ENCODE measurements at regions not wholly inside any gene's neighbourhood (a gene's known extent, or its start where the extent isn't known, plus 50 kb on each side); places are given as distances from the start of the nearest gene placed in this dataset.
"Not testable (repeated sequence)": the region's sequence is repeated elsewhere in the genome, so short reads cannot be mapped to it uniquely, and the experiment has no call there.

DNA sequence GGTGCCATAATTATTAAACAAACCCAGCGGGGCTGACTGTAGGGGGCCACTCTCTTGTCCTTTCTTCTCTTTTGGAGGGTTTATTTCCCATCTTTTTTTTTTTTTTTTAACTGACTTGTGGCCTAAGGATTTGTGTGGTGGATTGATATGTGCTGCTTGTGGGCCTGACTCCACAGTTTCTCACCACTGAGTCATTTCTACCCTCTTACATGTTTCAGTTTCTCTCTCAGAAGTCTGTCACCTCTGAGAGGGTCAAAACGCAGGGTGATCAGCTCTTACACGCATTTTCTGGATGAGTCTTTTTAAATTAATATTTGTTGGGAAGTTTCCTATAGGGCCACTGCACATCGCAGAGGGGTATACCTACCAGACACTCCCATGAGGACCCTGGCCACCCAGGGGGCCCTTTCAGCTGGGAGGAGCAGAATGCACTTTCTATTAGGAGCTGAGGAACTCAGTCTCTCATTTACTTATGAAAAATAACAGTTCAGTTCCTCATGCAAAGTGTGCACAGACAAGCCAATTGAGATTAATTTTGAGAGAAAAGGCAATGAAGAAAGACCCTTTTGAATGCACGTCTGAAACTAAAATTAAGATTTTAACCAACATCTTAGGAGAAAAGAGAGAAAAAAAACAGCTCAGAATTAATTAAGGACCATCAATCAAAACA, 407.9 kb downstream of the TECRL start:
- no peak for DNase-seq

DNA sequence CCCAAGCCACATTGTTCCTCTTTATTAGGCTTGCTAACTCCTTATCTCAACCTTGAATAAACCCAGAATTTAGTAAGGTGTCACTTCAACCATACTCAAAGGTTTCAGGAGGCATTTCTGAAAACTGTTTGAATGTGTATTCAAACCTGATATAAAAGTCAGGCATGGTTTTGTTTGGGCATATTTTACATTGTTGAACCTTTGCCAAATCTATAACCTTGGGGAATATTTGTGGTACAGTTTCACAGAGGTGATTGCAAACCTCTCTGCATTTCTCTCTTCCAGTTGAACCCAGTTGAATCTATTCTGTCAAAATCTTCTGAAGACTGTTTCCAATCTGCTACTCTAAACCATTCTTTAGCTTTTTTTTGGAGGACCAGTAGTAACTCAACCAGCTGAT, 409.0 kb downstream of the TECRL start:
- DNase-seq: no peak

DNA sequence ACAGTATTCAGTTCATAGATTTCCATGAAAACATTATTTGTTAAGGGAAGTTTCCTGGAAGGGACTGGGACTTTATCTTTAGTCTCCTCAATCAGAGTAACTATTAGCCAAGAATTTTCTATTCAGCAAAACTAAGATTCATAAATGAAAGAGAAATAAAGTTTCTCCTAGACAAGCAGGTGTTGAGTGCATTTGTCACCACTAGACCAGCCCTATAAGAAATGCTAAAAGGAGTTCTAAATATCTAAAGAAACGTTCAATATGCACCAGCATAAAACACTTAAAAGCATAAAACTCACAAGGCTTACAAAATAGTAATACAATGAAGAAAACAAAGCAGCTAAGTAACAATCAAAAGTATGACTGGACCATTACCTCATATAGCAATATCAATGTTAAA, 423.0 kb downstream of the TECRL start:
- DNase-seq: no peak

DNA sequence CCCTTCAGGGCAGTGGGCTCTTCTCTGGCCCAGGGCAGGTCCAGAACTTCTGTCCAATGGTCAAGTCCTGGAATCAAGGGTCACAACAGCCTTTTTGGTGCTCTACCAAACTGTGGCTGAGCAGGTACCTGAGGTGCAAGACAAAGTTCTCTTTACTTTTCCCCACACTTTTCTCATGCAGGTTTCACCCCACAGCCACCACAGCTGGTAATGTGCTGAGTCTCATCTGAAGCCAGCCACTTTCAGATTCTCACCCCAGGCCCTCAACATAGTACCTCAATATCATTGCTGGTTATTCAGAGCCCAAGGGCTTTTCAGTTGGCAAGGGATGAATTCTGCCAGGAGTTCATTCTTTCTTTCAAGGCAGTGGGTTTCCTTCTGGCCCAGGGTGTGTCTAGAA, 426.0 kb downstream of the TECRL start:
- DNase-seq: no peak

DNA sequence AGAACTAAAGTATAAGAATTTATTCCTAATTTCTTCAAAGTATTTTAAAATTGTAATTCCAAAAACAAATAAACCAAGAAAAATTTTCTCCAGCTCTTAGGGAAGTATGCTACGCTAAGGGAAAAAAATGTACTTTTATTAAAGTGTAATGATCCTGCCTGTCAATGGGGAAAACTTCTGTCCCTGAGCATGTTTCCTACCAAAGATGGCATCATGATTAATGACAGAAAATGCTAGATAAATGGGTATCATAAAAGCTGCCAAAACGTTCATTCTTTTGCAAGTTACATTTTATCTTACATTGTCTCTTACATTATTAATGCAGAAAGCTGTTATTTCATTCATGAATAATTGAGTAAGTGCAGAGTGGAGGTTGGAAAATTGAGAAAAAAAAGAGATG, 443.4 kb downstream of the TECRL start:
- DNase-seq: no peak

DNA sequence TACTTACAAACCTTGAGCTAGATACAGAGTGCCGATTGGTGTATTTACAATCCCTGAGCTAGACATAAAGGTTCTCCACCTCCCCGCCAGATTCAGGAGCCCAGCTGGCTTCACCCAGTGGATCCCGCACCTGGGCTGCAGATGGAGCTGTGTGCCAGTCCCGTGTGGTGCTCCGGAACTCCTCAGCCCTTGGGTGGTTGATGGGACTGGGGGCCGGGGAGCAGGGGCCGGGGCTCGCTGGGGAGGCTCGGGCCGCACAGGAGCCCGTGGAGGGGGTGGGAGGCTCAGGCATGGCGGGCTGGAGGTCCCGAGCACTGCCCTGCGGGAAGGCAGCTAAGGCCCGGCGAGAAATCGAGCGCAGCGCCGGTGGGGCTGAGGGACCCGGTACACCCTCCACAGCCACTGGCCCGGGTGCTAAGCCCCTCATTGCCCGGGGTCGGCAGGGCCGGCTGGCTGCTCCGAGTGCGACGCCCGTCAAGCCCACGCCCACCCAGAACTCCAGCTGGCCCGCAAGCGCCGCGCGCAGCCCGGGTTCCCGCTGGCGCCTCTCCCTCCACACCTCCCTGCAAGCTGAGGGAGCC, 466.5 kb downstream of the TECRL start:
- DNase-seq: not testable (repeated sequence)

DNA sequence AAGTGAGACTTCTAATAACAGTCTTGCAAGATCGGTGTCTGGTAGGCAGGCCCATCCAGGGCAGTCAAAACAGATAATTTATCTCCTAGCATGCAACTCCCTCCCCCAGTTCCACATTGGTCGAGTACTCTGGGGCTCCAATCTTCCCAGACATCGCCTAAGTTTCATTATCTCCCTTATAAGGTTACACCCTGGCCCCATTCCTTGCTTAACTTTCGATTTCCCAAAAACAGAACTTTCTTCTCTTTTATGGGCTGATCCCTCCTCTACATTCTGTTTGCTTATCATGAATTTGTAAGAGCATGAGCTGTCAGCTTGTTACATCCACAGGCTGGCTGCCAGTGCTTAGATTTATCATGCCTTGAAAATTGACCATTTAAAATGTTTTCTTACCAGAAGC, 471.3 kb downstream of the TECRL start:
- no peak for DNase-seq

DNA sequence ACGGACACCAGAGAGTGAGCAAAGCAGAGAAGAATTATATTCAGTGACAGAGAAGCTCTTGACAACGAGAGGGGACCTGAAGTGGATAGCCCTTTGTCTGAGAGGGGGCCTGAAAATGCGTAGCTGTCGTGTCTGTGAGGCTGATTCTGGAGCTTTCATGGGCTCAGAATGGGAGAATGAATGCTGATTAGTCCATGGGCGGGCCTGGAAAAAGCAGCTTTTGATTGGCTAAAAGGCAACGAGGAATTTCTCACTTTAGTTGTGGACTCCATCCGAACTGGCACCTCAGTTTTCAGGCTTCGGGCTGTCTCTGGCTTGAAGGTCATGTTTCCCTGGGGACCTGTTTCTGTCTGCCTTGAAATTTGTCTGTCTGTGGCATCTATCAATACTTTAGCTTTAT, 487.1 kb downstream of the TECRL start:
- no peak for DNase-seq

DNA sequence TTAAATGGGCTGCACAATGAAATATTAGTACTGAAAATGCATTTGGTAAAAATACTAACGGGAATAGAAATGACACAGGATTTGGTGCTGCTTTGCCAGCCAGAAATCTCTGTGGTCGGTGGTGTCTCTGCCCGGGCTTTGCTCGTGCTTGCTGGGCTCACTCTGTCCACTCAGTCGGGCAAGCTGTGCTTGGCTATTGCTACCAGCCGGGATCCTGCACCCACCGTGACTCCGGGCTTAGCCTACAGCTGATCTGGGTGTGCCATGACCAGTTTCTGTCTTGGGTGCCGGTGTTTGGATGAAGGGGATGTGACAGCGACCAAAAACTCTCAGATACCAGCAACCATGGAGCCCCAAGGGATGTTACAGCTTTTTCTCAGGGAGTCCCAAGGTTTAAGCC, 487.7 kb downstream of the TECRL start:
- no peak for DNase-seq

DNA sequence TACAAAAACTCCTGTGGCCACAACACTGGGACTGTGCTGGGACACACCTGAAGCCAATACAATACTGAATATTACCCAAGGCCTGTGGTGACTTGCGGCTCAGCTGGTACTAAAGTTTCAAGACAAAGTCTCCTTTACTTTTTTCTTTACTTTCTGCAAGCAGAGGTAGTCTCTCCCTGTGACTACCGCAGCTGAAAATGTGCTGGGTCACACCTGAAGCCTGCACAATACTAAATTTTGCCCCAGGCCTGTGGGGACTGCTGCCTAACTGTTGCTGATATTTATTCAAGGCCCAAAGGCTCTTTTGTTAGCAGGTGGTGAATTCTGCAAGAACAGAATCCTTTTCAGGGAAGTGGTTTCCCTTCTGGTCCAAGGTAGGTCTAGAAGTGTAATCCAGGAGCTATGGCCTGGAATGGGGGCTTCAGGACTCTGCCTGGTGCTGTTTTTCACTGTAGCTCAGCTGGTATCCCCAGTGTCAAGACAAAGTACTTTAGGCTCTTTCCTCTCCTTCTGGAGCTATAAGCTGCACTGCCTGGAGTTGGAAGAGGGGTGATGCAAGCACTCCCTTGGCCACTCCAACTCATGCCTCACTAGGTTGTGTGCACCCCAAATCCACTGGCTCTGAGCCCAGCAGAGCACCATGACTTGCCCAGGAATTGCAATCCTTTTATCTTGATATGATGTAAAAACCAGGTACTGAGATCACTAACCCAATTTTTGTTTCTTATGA, 489.4 kb downstream of the TECRL start:
- no peak for DNase-seq

DNA sequence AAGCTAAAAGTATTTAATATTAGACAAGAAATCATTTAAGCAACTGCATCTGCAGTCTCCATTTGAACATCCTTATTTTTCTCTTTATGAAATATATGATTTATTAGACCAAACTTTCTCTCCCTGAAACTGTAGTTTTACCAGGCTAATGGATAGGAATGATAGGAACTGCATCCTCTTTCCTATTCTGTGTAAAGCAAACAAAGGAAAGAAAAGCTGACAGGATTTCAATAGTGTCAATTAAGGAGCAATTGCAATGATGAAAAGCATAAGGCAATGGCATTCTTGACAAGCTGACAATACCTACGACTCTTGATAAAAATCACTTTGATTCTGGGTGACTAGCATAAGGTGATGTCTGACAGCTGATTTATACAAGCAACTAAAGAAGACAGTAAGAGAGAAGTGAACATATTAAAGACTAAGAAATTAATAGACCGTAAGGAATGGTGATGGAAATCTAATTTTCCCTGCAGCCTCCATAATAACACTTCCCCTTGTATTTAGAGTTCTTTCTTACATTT, 502.5 kb downstream of the TECRL start:
- no peak for DNase-seq

DNA sequence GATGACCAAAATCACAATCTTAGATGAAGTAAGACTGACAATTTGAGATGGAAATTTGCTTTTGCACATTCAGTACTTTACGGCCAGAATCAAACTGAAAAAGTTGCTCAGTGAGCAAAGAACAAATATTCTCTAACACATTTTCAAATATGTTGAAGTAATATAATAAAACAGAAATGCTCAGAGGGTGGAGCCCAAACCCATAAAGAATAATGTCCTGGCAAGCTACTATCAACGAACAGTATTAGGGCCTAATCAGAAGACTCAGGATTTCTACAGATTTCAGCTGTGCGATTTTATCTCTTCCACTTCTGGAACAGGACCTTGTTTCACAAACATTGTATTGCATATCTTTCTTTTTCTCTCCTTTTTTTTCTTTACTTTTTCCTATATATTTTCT, 505.0 kb downstream of the TECRL start:
- DNase-seq: no peak

DNA sequence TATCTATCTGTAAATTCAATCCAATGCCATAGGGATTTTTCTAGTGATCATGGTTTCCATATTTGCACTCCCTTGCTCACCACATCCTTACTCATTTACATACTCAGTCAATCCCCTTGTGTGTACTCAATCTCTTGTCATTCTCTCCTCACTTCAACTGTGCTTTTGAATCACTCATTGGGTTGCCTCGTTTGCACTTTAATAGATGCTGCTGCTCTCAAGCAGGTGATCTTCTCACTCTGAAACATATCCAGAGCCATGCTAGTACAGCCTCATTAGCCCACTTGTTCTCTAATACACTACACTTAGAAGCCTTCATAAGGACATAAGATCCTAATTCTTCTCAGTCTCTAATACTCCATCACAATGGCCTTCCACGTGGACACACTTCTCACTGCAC, 507.9 kb downstream of the TECRL start:
- no peak for DNase-seq

DNA sequence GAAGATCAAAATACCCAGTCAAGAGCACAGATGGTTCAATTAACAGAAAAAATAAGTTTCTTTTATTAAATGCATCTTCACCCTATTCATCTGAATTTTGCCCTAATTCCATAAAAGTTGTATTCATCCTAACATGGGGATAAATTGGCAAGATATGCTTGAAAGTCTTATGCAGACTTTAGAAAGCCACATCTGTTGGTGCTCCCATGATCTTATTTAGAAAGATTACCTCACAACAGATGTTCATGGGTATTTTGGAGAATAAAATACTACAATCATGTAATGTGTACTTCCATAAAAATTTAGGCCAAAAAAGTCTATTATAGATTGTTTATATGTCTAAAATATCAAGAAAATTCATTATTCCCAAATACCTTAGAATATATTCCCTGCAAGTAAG, 510.3 kb downstream of the TECRL start:
- DNase-seq: no peak

DNA sequence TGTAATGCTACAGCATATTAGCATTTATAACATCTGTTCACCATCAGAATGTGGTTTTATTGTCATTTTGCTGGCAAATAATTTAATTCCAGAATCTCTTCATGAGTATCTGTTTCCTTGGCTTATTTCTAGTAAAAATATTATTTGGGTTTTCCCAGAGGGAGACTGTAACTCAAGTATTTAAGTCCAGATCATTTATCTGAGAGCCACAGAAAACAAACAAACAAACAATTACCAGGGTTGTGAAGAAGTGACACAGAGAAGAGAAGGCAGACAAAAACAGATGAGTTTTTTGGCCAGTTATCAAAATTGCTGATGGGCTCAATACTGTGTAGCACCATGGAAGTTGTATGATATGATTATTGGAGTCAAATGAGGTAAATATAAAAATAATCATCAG, 515.1 kb downstream of the TECRL start:
- DNase-seq: no peak

DNA sequence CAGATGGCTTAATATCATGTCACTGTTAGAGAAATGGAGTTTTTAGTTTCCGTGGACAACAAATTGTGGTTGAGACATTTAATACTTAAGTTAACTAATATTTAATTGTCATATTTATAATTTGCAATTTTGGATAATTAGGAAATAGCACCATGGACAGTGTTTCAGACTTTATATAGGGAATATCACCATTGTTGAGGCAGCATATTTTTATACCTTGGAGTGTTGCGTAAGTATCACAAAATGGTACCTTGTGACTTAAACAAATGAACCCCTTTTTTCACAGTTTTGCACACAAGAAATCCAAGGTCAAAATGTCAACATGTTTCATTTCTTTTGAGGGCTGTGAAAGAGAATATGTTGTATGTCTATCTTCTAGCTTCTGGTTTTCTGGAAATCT, 539.9 kb downstream of the TECRL start:
- no peak for DNase-seq

DNA sequence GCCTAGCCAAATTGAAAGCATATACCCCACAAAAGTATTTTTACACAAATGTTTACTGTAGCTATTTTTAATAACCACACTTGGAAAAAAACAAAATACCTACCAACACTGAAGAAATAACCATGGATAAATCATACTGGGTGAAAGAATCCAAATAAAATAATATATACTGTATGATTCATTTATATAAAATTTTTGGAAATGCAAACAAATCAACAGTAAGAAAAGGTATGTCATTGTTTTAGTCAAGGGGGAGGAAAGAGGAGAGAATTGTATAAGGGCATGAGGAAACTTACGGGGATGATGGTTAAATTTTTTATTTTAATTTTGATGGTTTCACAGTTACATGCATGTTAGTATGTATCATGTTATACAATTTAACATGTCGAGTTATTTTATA, 557.8 kb downstream of the TECRL start:
- no peak for DNase-seq

DNA sequence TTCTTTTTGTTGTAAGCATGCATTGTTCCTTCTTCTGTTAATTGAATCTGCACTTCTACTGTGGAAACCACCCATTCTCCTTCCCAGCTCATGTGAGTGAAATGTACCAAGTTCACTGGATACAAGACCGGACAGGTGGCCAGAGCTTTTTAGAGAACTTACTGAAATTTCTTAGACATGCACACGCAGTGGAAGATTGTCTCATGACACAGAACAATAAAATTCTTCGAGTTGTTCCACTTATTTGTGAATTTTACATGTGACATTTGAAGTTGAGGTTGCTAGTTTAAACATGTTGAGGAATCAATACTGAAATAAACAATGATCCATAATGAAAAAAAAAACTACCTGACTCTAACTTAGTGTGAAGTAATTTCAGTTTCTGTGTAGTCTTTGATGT, 568.0 kb downstream of the TECRL start:
- no peak for DNase-seq

DNA sequence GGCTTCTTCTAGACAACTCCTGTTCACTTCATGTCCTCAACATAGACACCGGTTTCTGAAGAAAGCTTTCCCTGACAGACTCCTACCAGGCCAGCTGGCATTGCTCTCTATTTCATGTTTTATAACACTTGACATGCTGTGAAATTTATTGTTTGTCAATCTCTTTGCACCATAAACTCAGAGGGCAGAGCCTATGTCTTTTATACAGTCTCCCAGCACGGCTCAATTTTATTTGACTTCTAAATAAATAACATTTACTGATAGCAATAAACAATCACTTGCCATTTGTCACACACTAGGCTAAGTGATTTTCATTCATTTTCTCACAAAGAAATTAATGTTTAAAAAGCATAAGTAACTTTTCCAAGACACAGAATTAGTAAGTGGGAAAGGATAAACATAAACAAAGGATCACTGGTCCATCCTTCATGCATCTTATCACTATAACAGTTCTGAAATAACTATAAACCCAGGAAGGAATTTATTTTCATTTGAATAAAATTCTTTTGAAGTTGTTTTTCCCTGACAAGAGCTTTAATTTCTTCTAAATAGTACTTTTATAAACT, 577.6 kb downstream of the TECRL start:
- DNase-seq: no peak

DNA sequence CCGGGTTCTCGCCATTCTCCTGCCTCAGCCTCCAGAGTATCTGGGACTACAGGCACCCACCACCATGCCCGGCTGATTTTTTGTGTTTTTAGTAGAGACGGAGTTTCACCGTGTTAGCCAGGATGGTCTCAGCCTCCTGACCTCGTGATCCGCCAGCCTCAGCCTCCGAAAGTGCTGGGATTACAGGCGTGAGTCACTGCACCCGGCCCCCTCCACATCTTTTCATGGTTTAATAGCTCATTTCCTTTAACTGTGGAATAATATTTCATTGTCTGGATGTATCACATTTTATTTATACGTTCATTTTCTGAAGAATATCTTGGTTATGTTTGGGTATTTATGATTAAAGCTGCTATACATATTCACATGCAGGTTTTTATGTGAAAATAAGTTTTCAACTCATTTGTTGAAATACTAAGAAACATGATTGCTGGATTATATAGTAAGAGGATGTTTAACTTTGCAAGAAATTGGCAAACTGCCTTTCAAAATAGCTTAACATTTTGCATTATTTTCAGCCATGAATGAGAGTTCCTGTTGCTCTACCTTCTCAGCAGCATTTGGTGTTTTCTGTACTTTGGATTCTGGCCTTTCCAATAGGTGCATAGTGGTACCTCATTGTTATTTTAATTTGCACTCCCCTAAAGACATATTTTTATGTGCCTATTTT, 591.9 kb downstream of the TECRL start:
- DNase-seq: no peak

DNA sequence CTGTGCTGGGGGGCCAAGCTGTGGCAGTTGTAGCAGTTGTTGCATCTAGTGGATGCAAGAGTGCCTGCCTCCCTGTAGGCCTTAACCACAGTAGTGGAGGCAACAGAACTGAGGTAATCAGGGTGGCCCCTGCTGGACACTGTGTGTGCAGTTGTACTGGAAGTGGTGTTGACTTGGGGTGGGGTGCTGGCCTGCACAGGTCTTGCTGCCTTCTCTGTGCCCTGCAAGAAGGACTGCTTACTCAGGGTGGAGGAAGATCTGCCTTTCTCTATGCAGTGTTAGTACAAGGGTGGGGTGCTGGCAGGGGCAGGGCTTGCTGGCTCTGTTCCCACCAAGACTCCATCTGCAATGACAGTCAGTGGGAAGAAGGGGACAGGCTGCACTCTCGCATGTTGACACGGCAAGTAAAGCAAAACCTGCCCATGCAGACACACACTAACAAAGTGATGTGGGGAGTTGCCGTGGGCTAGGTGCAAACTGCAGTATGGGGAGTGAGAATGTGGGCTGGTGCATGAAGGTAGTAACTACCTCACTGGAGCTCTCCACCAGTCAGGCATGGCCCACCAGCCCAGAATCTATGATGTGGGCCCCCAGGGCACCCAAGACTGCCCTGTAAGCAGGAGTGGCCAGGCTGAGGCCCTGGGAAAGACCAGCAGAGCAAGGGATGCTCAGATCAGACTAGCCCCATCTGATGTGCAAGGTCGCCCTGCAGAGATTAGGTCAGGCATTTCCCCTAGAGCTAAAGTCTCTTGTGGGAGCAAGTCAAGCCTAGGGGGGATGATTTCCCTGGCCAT, 594.9 kb downstream of the TECRL start:
- no peak for DNase-seq

DNA sequence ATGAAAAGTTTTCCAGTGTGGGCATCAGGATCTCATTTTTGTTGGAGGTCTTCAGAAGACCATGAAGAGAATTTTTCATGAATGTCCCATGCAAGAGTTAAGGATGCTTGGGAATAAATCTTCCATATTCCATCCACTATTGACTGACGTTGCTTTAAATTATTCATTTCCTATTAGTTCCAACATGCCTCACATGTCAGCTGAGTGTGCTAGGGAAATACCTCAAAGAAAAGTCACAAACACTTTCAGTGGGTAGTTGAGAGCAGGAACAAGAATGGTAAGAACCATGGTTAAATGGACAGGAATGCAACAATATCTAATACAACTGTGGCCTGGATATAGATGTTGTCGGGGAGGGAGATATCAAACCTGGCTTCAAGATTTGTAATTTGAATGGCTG, 610.1 kb downstream of the TECRL start:
- no peak for DNase-seq

DNA sequence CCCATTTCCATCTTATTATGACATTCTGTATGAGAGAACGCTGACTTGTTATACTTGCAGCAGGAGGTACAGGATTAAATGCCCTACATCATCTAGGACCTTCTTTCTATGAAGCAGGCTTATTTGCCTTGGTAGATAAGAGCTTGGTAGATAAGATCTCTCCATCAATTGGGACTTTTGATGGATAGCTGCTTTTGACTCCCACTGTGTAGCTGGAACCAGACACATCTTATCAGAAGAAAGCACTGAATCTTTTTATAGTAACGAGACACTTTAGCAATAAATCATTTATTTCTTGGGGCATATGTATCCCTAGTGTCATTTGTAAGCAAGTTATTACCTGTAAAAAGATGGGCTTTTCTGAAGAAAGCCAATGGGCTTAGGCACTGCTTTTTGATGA, 613.9 kb downstream of the TECRL start:
- no peak for DNase-seq
